Keratinocyte (primary cell): ENCODE measurements at regions not wholly inside any gene's neighbourhood (a gene's known extent, or its start where the extent isn't known, plus 50 kb on each side); places are given as distances from the start of the nearest gene placed in this dataset.
"Not testable (repeated sequence)": the region's sequence is repeated elsewhere in the genome, so short reads cannot be mapped to it uniquely, and the experiment has no call there.

Source experiments
- DNase-seq: peaks from one replicate; pipeline ENCODE4 v3.0.0-alpha.2; 2011; ENCODE audit warnings: low read depth, missing footprints, low spot score
- FAIRE-seq: peaks from 2 replicates; lab custom pipeline; 2011; peaks lifted over from hg19 to GRCh38; lab: Jason Lieb, UNC
- H2AFZ ChIP-seq: 2 replicates; pipeline ENCODE4 v1.6.0; 2012; ENCODE audit warnings: low read length, control low read depth, inconsistent platforms; ENCODE audit not compliant: control insufficient read depth
- H3K27ac ChIP-seq: 2 replicates; pipeline ENCODE4 v1.5.1; 2011; ENCODE audit warnings: low read length; ENCODE audit not compliant: control insufficient read depth, insufficient read depth
- H3K27me3 ChIP-seq: 3 replicates; pipeline ENCODE4 v1.6.0; 2011; ENCODE audit warnings: low read length; ENCODE audit not compliant: control insufficient read depth, insufficient read depth; ENCODE audit errors: extremely low read depth
- H3K36me3 ChIP-seq, 2 experiments: 2 replicates in 1 of 2; 3 replicates in 1 of 2; pipeline ENCODE4 v1.5.1; 2011; ENCODE audit warnings: low read length in 2 of 2, mild to moderate bottlenecking in 1 of 2; ENCODE audit not compliant: control insufficient read depth in 2 of 2, insufficient read depth in 2 of 2; ENCODE audit errors: extremely low read depth in 1 of 2
- H3K4me1 ChIP-seq: 3 replicates; pipeline ENCODE4 v1.5.1; 2011; ENCODE audit warnings: low read length; ENCODE audit not compliant: control insufficient read depth, insufficient read depth; ENCODE audit errors: extremely low read depth
- H3K4me2 ChIP-seq: 3 replicates; pipeline ENCODE4 v1.6.0; 2011; ENCODE audit warnings: low read depth, low read length; ENCODE audit not compliant: control insufficient read depth, insufficient read depth; ENCODE audit errors: extremely low read depth
- H3K4me3 ChIP-seq, 3 experiments: fragments of 200-600 bp in 1 of 3; sonication (generic) in 1 of 3; 2 replicates in 2 of 3; 3 replicates in 1 of 3; pipeline ENCODE4 v1.5.1; 2011 to 2016; ENCODE audit warnings: low read length in 3 of 3, mild to moderate bottlenecking in 3 of 3, control low read depth in 2 of 3, inconsistent platforms in 1 of 3, low read depth in 1 of 3, mixed read lengths in 1 of 3, mixed run types in 1 of 3, moderate library complexity in 1 of 3; ENCODE audit not compliant: control insufficient read depth in 2 of 3, insufficient read depth in 2 of 3; ENCODE audit errors: extremely low read depth in 1 of 3
- H3K79me2 ChIP-seq: 2 replicates; pipeline ENCODE4 v1.6.0; 2012; ENCODE audit warnings: low read length; ENCODE audit not compliant: control insufficient read depth, insufficient read depth
- H3K9ac ChIP-seq: 3 replicates; pipeline ENCODE4 v1.6.0; 2011; ENCODE audit warnings: low read length; ENCODE audit not compliant: control insufficient read depth, insufficient read depth; ENCODE audit errors: extremely low read depth
- H3K9me1 ChIP-seq: 3 replicates; pipeline ENCODE4 v1.6.0; 2011; ENCODE audit warnings: low read length; ENCODE audit not compliant: control insufficient read depth, insufficient read depth; ENCODE audit errors: extremely low read depth
- H3K9me3 ChIP-seq: 2 replicates; pipeline ENCODE4 v1.5.1; 2012; ENCODE audit warnings: low read depth, low read length; ENCODE audit not compliant: control insufficient read depth
- H4K20me1 ChIP-seq: 3 replicates; pipeline ENCODE4 v1.6.0; 2011; ENCODE audit warnings: low read length; ENCODE audit not compliant: control insufficient read depth, insufficient read depth; ENCODE audit errors: extremely low read depth
- CTCF ChIP-seq, 3 experiments: IDR thresholded peaks in 1 of 3; conservative IDR thresholded peaks in 1 of 3; optimal IDR thresholded peaks in 1 of 3; 2 replicates in 2 of 3; 3 replicates in 1 of 3; pipeline versions ENCODE3 to v1.5.1; 2011; ENCODE audit warnings: low read length in 3 of 3, mild to moderate bottlenecking in 3 of 3, moderate library complexity in 2 of 3, control low read depth in 1 of 3, inconsistent platforms in 1 of 3; ENCODE audit not compliant: insufficient read depth in 2 of 3; ENCODE audit errors: extremely low read depth in 1 of 3
- EZH2 ChIP-seq: IDR thresholded peaks from one replicate; pipeline ENCODE4 v1.6.1; 2012; ENCODE audit warnings: inconsistent platforms, mild to moderate bottlenecking, low read length, moderate library complexity
- dilution Hi-C: fragments of 300-500 bp; cut with MboI; formaldehyde crosslinking; loops from one replicate; pipeline ENCODE4 v1.7.0; 2020; ENCODE audit warnings: low sequenced_read_pairs; ENCODE audit not compliant: extremely low pct_ligation_motif_present

- dilution Hi-C loops, result not testable (repeated sequence)
Observed at GRCh38 chr9:104195142-104195541, 101.0 kb downstream of the SMC2 start.

GRCh38 chr9:104200456-104200994 is 106.4 kb downstream of the SMC2 start:
- no peaks in the 10 kb centered on the region for H3K79me2 ChIP-seq
- H3K9ac ChIP-seq, result no peak overlapping the region
- dilution Hi-C loops, result no loop called here
- H3K9me3 ChIP-seq, result no peaks in the 10 kb centered on the region
- no peaks in the 10 kb centered on the region for H3K27me3 ChIP-seq
- no peaks in the 10 kb centered on the region for H3K4me1 ChIP-seq
- FAIRE-seq (no peak), DNase-seq (no peak)
- no peak overlapping the region for H2AFZ ChIP-seq
- no peaks in the 10 kb centered on the region for H4K20me1 ChIP-seq
- TF ChIP-seq CTCF (optimal IDR thresholded peaks at IDR 0.05 in 1 of 3, IDR thresholded peaks at IDR 0.05 in 1 of 3, conservative IDR thresholded peaks at IDR 0.05 in 1 of 3; ENCODE audit: extremely low read depth in 1 of 3, insufficient read depth in 2 of 3, low read length in 3 of 3), result no peak
- no peak for TF ChIP-seq EZH2
- no peak overlapping the region for H3K4me3 ChIP-seq
- H3K27ac ChIP-seq, result no peak overlapping the region
- H3K36me3 ChIP-seq, result no peaks in the 10 kb centered on the region
- no peak overlapping the region for H3K4me2 ChIP-seq
- H3K9me1 ChIP-seq, result no peaks in the 10 kb centered on the region

More at GRCh38 chr9:104195142-104195541, 101.0 kb downstream of the SMC2 start:
- FAIRE-seq, H3K9ac ChIP-seq, H3K79me2 ChIP-seq, H3K9me1 ChIP-seq, H4K20me1 ChIP-seq, H3K27me3 ChIP-seq, H2AFZ ChIP-seq, H3K4me3 ChIP-seq, H3K4me2 ChIP-seq, H3K9me3 ChIP-seq, H3K27ac ChIP-seq, H3K4me1 ChIP-seq, DNase-seq, H3K36me3 ChIP-seq: not testable (repeated sequence)

- H3K79me2 ChIP-seq, result no peaks in the 10 kb centered on the region
- no peak overlapping the region for H3K4me3 ChIP-seq
- H3K27ac ChIP-seq, result no peak overlapping the region
- no peak overlapping the region for H3K4me2 ChIP-seq
- H3K9me1 ChIP-seq, result no peaks in the 10 kb centered on the region
- no peak for FAIRE-seq
- no peaks in the 10 kb centered on the region for H3K36me3 ChIP-seq
- no peaks in the 10 kb centered on the region for H3K4me1 ChIP-seq
- no peaks in the 10 kb centered on the region for H3K27me3 ChIP-seq
- H2AFZ ChIP-seq, result no peak overlapping the region
- DNase-seq, result no peak
- H3K9me3 ChIP-seq, result no peaks in the 10 kb centered on the region
- no peak overlapping the region for H3K9ac ChIP-seq
- dilution Hi-C loops, result no loop called here
- no peaks in the 10 kb centered on the region for H4K20me1 ChIP-seq
- no peak for TF ChIP-seq EZH2
Observed at GRCh38 chr9:104206766-104207165, 112.7 kb downstream of the SMC2 start.
